A549 (cell line): ENCODE measurements at regions not wholly inside any gene's neighbourhood (a gene's known extent, or its start where the extent isn't known, plus 50 kb on each side); places are given as distances from the start of the nearest gene placed in this dataset.

Source experiments
- ATAC-seq, 2 experiments: fragments of 200-7000 bp in 1 of 2; fragments of >200 bp in 1 of 2; cut with Nextera tagmentation in 1 of 2; cut with Tn5 transposase in 1 of 2; 3 replicates each; pipeline versions ENCODE4 v1.8.0 to v1.9.1; 2018 to 2020; ENCODE audit warnings: mild to moderate bottlenecking in 1 of 2, moderate library complexity in 1 of 2
- CTCF ChIA-PET: fragments of 300-600 bp; sonication (Branson Sonifier 250); formaldehyde crosslinking; extraction: SDS; loops from one replicate; lab custom pipeline; 2021; ENCODE audit warnings: antibody characterized with exemption, inconsistent platforms; lab: Yijun Ruan, JAX
- POLR2A ChIA-PET: fragments of 350-600 bp; formaldehyde crosslinking; extraction: SDS; loops from one replicate; lab custom pipeline; 2021; ENCODE audit warnings: antibody characterized with exemption, inconsistent platforms; lab: Yijun Ruan, JAX
- DNase-seq, 2 experiments: peaks; one replicate each; pipeline versions ENCODE4 v3.0.0 to v3.0.0-alpha.2; 2011 to 2016; ENCODE audit warnings: low read depth in 1 of 2, low spot score in 1 of 2
- FAIRE-seq: peaks from 2 replicates; lab custom pipeline; 2011; peaks lifted over from hg19 to GRCh38; lab: Jason Lieb, UNC
- H3K27ac ChIP-seq, 2 experiments: fragments of >200 bp; sonication (Bioruptor Twin); formaldehyde crosslinking; 3 replicates each; pipeline ENCODE4 v1.5.1; 2016 to 2017
- H3K4me1 ChIP-seq: fragments of >200 bp; sonication (Bioruptor Twin); formaldehyde crosslinking; 3 replicates; pipeline ENCODE4 v1.6.1; 2016
- H3K4me2 ChIP-seq: fragments of >200 bp; sonication (Bioruptor Twin); formaldehyde crosslinking; 3 replicates; pipeline ENCODE4 v1.6.1; 2016
- H3K4me3 ChIP-seq: fragments of >200 bp; sonication (Bioruptor Twin); formaldehyde crosslinking; 3 replicates; pipeline ENCODE4 v1.5.1; 2016
- H3K9me3 ChIP-seq: fragments of >200 bp; sonication (Bioruptor Twin); formaldehyde crosslinking; 3 replicates; pipeline ENCODE4 v1.6.1; 2016
- BHLHE40 ChIP-seq: IDR thresholded peaks from 2 replicates; pipeline ENCODE4 v1.6.1; 2012; ENCODE audit warnings: low read depth, low read length, inconsistent platforms
- CBX8 ChIP-seq: fragments of 200-600 bp; sonication (generic); IDR thresholded peaks from 2 replicates; pipeline ENCODE4 v1.6.1; 2016
- EHF ChIP-seq: fragments of 250-450 bp; sonication (Bioruptor Pico); IDR thresholded peaks from 2 replicates; pipeline ENCODE4 v1.5.0; 2020; ENCODE audit warnings: mild to moderate bottlenecking
- FOSB ChIP-seq: fragments of 250-450 bp; sonication (Bioruptor Pico); IDR thresholded peaks from 2 replicates; pipeline ENCODE4 v1.5.0; 2020; ENCODE audit warnings: mild to moderate bottlenecking, moderate library complexity
- FOXS1 ChIP-seq: fragments of 250-450 bp; sonication (Bioruptor Pico); IDR thresholded peaks from 2 replicates; pipeline ENCODE4 v1.5.0; 2020; ENCODE audit warnings: mild to moderate bottlenecking, moderate library complexity
- GATA3 ChIP-seq: IDR thresholded peaks from 2 replicates; pipeline ENCODE4 v1.6.1; 2012; ENCODE audit warnings: borderline replicate concordance
- HEYL ChIP-seq: fragments of 250-450 bp; sonication (Bioruptor Pico); IDR thresholded peaks from 2 replicates; pipeline ENCODE4 v1.8.0; 2021; ENCODE audit warnings: mild to moderate bottlenecking, moderate library complexity
- JUN ChIP-seq, 2 experiments: fragments of >200 bp; sonication (Bioruptor Twin); formaldehyde crosslinking; IDR thresholded peaks; 2 replicates in 1 of 2; 3 replicates in 1 of 2; pipeline ENCODE4 v1.6.1; 2016 to 2017
- KDM5A ChIP-seq: fragments of 200-600 bp; sonication (generic); IDR thresholded peaks from 2 replicates; pipeline ENCODE4 v1.6.1; 2016; ENCODE audit warnings: antibody characterized with exemption, mild to moderate bottlenecking
- MAFK ChIP-seq: fragments of 450-650 bp; IDR thresholded peaks from 2 replicates; pipeline ENCODE4 v1.6.1; 2014; ENCODE audit not compliant: partially characterized antibody
- MAX ChIP-seq: IDR thresholded peaks from 2 replicates; pipeline ENCODE4 v1.6.1; 2012
- NFE2L2 ChIP-seq: fragments of 150-350 bp; conservative IDR thresholded peaks from 2 replicates; pipeline ENCODE4 v1.6.1; 2014; ENCODE audit warnings: low read length
- NR3C1 ChIP-seq: fragments of >200 bp; sonication (Bioruptor Twin); formaldehyde crosslinking; IDR thresholded peaks from 3 replicates; pipeline ENCODE4 v1.6.1; 2017
- PHF8 ChIP-seq: fragments of 200-600 bp; sonication (generic); IDR thresholded peaks from 2 replicates; pipeline ENCODE4 v1.6.1; 2016; ENCODE audit warnings: low read depth, mild to moderate bottlenecking, antibody characterized with exemption, moderate library complexity, borderline replicate concordance
- REST ChIP-seq: fragments of 200-600 bp; sonication (generic); IDR thresholded peaks from 2 replicates; pipeline ENCODE4 v1.6.1; 2016; ENCODE audit warnings: antibody characterized with exemption, mild to moderate bottlenecking, moderate library complexity
- USF2 ChIP-seq: fragments of 450-650 bp; IDR thresholded peaks from 2 replicates; pipeline ENCODE4 v1.6.1; 2014; ENCODE audit warnings: antibody characterized with exemption
- ZFP36 ChIP-seq: fragments of 450-650 bp; IDR thresholded peaks from 2 replicates; pipeline ENCODE4 v1.6.1; 2014; ENCODE audit warnings: borderline replicate concordance; ENCODE audit not compliant: partially characterized antibody
- WGBS: methylation state at CpG from one replicate; pipeline ENCODE4 v1.1.6; 2017; ENCODE audit errors: missing lambda C conversion rate; 5-methylcytosine and 5-hydroxymethylcytosine counted together
- TF ChIP-seq, protein P1 (sequence below): fragments of >200 bp; sonication (Bioruptor Twin); formaldehyde crosslinking; IDR thresholded peaks from 3 replicates; pipeline ENCODE4 v1.5.1; 2016
- TF ChIP-seq, protein P2 (sequence below): IDR thresholded peaks from 2 replicates; pipeline ENCODE4 v1.6.1; 2012

DNA sequence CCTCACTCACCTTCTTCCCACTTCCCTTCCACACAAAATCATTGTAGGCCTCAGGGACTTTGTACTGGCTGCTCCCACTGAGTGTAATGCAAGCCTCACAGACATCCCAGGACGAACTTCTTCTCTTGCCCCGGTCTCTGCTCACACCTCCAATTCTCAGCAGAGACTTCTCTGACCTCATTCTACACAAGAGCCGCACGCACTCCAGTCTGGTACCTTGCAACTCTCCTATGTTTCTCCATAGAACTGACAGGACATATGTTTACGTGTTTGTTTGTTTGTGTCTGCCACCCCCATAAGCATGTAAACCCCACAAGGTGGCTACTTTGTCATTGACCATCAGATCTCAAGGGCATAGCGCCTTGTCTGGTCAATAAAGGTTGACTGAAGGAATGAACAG lies 350.8 kb downstream of the AJAP1 start:
- FAIRE-seq = no peak
- no peak for ATAC-seq
- no peak overlapping the region for H3K27ac ChIP-seq
- no peak for DNase-seq
- POLR2A ChIA-PET = no interaction called here
- no peak overlapping the region for H3K4me3 ChIP-seq
- 5% methylated on average over 6 of the region's 6 CpGs for WGBS
- no peak for TF ChIP-seq MAX
- TF ChIP-seq ZFP36 = no peak
- TF ChIP-seq, protein P1, sequence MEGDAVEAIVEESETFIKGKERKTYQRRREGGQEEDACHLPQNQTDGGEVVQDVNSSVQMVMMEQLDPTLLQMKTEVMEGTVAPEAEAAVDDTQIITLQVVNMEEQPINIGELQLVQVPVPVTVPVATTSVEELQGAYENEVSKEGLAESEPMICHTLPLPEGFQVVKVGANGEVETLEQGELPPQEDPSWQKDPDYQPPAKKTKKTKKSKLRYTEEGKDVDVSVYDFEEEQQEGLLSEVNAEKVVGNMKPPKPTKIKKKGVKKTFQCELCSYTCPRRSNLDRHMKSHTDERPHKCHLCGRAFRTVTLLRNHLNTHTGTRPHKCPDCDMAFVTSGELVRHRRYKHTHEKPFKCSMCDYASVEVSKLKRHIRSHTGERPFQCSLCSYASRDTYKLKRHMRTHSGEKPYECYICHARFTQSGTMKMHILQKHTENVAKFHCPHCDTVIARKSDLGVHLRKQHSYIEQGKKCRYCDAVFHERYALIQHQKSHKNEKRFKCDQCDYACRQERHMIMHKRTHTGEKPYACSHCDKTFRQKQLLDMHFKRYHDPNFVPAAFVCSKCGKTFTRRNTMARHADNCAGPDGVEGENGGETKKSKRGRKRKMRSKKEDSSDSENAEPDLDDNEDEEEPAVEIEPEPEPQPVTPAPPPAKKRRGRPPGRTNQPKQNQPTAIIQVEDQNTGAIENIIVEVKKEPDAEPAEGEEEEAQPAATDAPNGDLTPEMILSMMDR = no peak
- TF ChIP-seq REST = no peak
- TF ChIP-seq NR3C1 = no peak
- TF ChIP-seq USF2 = no peak
- TF ChIP-seq FOSB (CRISPR knock-in tag) = no peak
- no peak for TF ChIP-seq FOXS1
- TF ChIP-seq KDM5A = no peak
- no peak for TF ChIP-seq HEYL (CRISPR knock-in tag)
- TF ChIP-seq JUN (IDR thresholded peaks at IDR 0.05) = no peak
- H3K4me2 ChIP-seq = no peak overlapping the region
- no peaks in the 10 kb centered on the region for H3K9me3 ChIP-seq
- H3K4me1 ChIP-seq = no peaks in the 10 kb centered on the region
- CTCF ChIA-PET = no interaction called here

GRCh38 chr1:5002676-5003075 lies 348.3 kb downstream of the AJAP1 start:
- no peak for ATAC-seq
- WGBS = 0% methylated on average over 2 of the region's 2 CpGs
- Histone ChIP-seq H3K4me2 (no peak overlapping the region), H3K27ac (no peak overlapping the region), H3K9me3 (no peaks in the 10 kb centered on the region), H3K4me3 (no peak overlapping the region)
- DNase-seq = no peak
- FAIRE-seq = no peak
- TF ChIP-seq MAFK = no peak
- no peak for TF ChIP-seq EHF (CRISPR knock-in tag)
- no peak for TF ChIP-seq CBX8
- TF ChIP-seq BHLHE40 = no peak
- TF ChIP-seq, protein P2, sequence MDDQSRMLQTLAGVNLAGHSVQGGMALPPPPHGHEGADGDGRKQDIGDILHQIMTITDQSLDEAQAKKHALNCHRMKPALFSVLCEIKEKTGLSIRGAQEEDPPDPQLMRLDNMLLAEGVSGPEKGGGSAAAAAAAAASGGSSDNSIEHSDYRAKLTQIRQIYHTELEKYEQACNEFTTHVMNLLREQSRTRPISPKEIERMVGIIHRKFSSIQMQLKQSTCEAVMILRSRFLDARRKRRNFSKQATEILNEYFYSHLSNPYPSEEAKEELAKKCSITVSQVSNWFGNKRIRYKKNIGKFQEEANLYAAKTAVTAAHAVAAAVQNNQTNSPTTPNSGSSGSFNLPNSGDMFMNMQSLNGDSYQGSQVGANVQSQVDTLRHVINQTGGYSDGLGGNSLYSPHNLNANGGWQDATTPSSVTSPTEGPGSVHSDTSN = no peak
- TF ChIP-seq GATA3 = no peak
- no peak for TF ChIP-seq NFE2L2
- TF ChIP-seq, all 56 proteins: peak for 0
- POLR2A ChIA-PET = no interaction called here
- no peaks in the 10 kb centered on the region for H3K4me1 ChIP-seq
- CTCF ChIA-PET = no interaction called here

- TF ChIP-seq REST (peak; percentile 72; the same call in 1 of the 2 replicates), PHF8 (no peak)
- FAIRE-seq = no peak
Observed at GRCh38 chr1:5001466-5001865, 347.1 kb downstream of the AJAP1 start.

More at GRCh38 chr1:5001466-5001865, 347.1 kb downstream of the AJAP1 start:
- ChIA-PET CTCF (no interaction called here), POLR2A (no interaction called here)
- DNase-seq (no peak), ATAC-seq (no peak)
- 4% methylated on average over 5 of the region's 5 CpGs for WGBS
- H3K4me3 ChIP-seq = no peak overlapping the region
- H3K27ac ChIP-seq = no peak overlapping the region
- no peaks in the 10 kb centered on the region for H3K4me1 ChIP-seq
- no peak overlapping the region for H3K4me2 ChIP-seq
- H3K9me3 ChIP-seq = no peaks in the 10 kb centered on the region
